CD4-positive, alpha-beta T cell (primary cell): ENCODE measurements at regions not wholly inside any gene's neighbourhood (a gene's known extent, or its start where the extent isn't known, plus 50 kb on each side); places are given as distances from the start of the nearest gene placed in this dataset.

Experiments used
- ATAC-seq: fragments of 200-7000 bp; cut with Tn5 transposase; one replicate; pipeline ENCODE4 v1.10.0; 2022; ENCODE audit warnings: mild to moderate bottlenecking; ENCODE audit not compliant: poor library complexity
- CTCF ChIA-PET: fragments of 350-600 bp; sonication (Branson Sonifier 250); formaldehyde crosslinking; loops from one replicate; lab custom pipeline; 2021; ENCODE audit warnings: antibody characterized with exemption, inconsistent platforms; lab: Charles Lee
- POLR2A ChIA-PET: fragments of 350-600 bp; sonication (Branson Sonifier 250); formaldehyde crosslinking; loops from one replicate; lab custom pipeline; 2021; ENCODE audit warnings: antibody characterized with exemption, inconsistent platforms; lab: Charles Lee
- DNase-seq, 14 experiments: peaks; one replicate each; pipeline ENCODE4 v3.0.0-alpha.2; 2013 to 2020; ENCODE audit warnings: mixed read lengths in 2 of 14
- H3K27ac ChIP-seq, 2 donors: one replicate each; pipeline versions ENCODE4 v1.5.1 to v1.7.0; 2013; ENCODE audit warnings: low read length in 2 of 2, low read depth in 1 of 2, mild to moderate bottlenecking in 1 of 2
- H3K27me3 ChIP-seq, 2 experiments: 1 replicate in 1 of 2; 2 replicates in 1 of 2; pipeline versions ENCODE4 v1.6.1 to v1.7.0; 2013; ENCODE audit warnings: low read length in 2 of 2, control low read depth in 1 of 2, mild to moderate bottlenecking in 1 of 2, moderate library complexity in 1 of 2; ENCODE audit not compliant: insufficient read depth in 2 of 2, control insufficient read depth in 1 of 2
- H3K36me3 ChIP-seq: one replicate; pipeline ENCODE4 v1.6.1; 2013; ENCODE audit warnings: low read length, control low read depth; ENCODE audit not compliant: insufficient read depth
- H3K4me1 ChIP-seq: one replicate; pipeline ENCODE4 v1.6.1; 2013; ENCODE audit warnings: low read length, control low read depth; ENCODE audit not compliant: insufficient read depth
- H3K4me3 ChIP-seq: one replicate; pipeline ENCODE4 v1.5.1; 2013; ENCODE audit warnings: mild to moderate bottlenecking, low read length, moderate library complexity
- H3K9me3 ChIP-seq, 2 experiments: 1 replicate in 1 of 2; 2 replicates in 1 of 2; pipeline versions ENCODE4 v1.6.1 to v1.7.0; 2013; ENCODE audit warnings: low read length in 2 of 2, mild to moderate bottlenecking in 2 of 2, control low read depth in 1 of 2, moderate library complexity in 1 of 2; ENCODE audit not compliant: control insufficient read depth in 1 of 2, insufficient read depth in 1 of 2
- H3K27ac Mint-ChIP-seq: one replicate; pipeline ENCODE4 v1.8.0; 2020; ENCODE audit warnings: mixed read lengths
- H3K27me3 Mint-ChIP-seq: one replicate; pipeline ENCODE4 v1.8.0; 2021; ENCODE audit warnings: mixed read lengths
- H3K36me3 Mint-ChIP-seq: one replicate; pipeline ENCODE4 v1.8.0; 2021; ENCODE audit warnings: low read depth, mixed read lengths
- H3K4me1 Mint-ChIP-seq: one replicate; pipeline ENCODE4 v1.8.0; 2021; ENCODE audit warnings: low read depth, mixed read lengths
- H3K4me3 Mint-ChIP-seq: one replicate; pipeline ENCODE4 v1.8.0; 2020; ENCODE audit warnings: mild to moderate bottlenecking, mixed read lengths
- H3K9me3 Mint-ChIP-seq: one replicate; pipeline ENCODE4 v1.8.0; 2020; ENCODE audit warnings: mixed read lengths
- CTCF ChIP-seq: fragments of 200-600 bp; IDR thresholded peaks from one replicate; pipeline ENCODE4 v1.8.0; 2022; ENCODE audit warnings: antibody characterized with exemption, mild to moderate bottlenecking
- intact Hi-C, 2 experiments: fragments of 100-400 bp; cut with DNase I in 1 of 2; cut with micrococcal nuclease in 1 of 2; formaldehyde crosslinking; loops; one replicate each; pipeline versions ENCODE4 v1.15.1 to v1.9.0; 2023 to 2025; cut with DNase I, micrococcal nuclease

- H3K9me3 Mint-ChIP-seq = peaks cover 2% of the 10 kb centered on the region
- ATAC-seq (no peak), DNase-seq (no peak)
- H3K4me1 Mint-ChIP-seq = no peaks in the 10 kb centered on the region
- no peaks in the 10 kb centered on the region for H3K36me3 Mint-ChIP-seq
- no peak for TF ChIP-seq CTCF
- Histone ChIP-seq H3K27ac (no peak overlapping the region), H3K36me3 (no peaks in the 10 kb centered on the region), H3K4me3 (no peak overlapping the region), H3K4me1 (no peaks in the 10 kb centered on the region), H3K9me3 (peaks cover 4 to 5% of the 10 kb centered on the region in 2 experiments), H3K27me3 (no peaks in the 10 kb centered on the region)
- no peak overlapping the region for H3K27ac Mint-ChIP-seq
- H3K27me3 Mint-ChIP-seq = peaks cover 11% of the 10 kb centered on the region
- H3K4me3 Mint-ChIP-seq = no peak overlapping the region
- intact Hi-C loops = no loop called here
- ChIA-PET CTCF (interaction anchor here (0.5 kb wide), 1 partner anchor 18 kb away, joined by 4 read pairs; no protein-coding TSS in a partner anchor), POLR2A (no interaction called here)
These were observed 286.7 kb upstream of the IL12B start for GRCh38 chr5:159616952-159617351.

GRCh38 chr5:159619826-159620225 is 289.5 kb upstream of the IL12B start:
- no peaks in the 10 kb centered on the region for H3K4me1 Mint-ChIP-seq
- peaks cover 13% of the 10 kb centered on the region for H3K9me3 Mint-ChIP-seq
- CTCF ChIA-PET = no interaction called here
- POLR2A ChIA-PET = no interaction called here
- no peak overlapping the region for H3K27ac ChIP-seq
- H3K36me3 ChIP-seq = no peaks in the 10 kb centered on the region
- no peaks in the 10 kb centered on the region for H3K36me3 Mint-ChIP-seq
- no peak for DNase-seq
- intact Hi-C loops = no loop called here
- ATAC-seq = no peak
- H3K4me3 ChIP-seq = no peak overlapping the region
- TF ChIP-seq CTCF = no peak
- H3K9me3 ChIP-seq = peaks cover 5 to 12% of the 10 kb centered on the region in 2 experiments
- H3K27ac Mint-ChIP-seq = no peak overlapping the region
- no peak overlapping the region for H3K4me3 Mint-ChIP-seq
- H3K4me1 ChIP-seq = no peaks in the 10 kb centered on the region
- H3K27me3 ChIP-seq = no peaks in the 10 kb centered on the region
- peaks cover 17% of the 10 kb centered on the region for H3K27me3 Mint-ChIP-seq

- Histone ChIP-seq H3K4me1 (no peaks in the 10 kb centered on the region), H3K27ac (no peak overlapping the region), H3K9me3 (peaks cover 5 to 12% of the 10 kb centered on the region in 2 experiments), H3K4me3 (no peak overlapping the region), H3K36me3 (no peaks in the 10 kb centered on the region), H3K27me3 (no peaks in the 10 kb centered on the region)
- no peak for DNase-seq
- intact Hi-C loops = no loop called here
- Mint-ChIP-seq H3K9me3 (peaks cover 13% of the 10 kb centered on the region), H3K36me3 (no peaks in the 10 kb centered on the region), H3K4me3 (no peak overlapping the region), H3K27ac (no peak overlapping the region), H3K27me3 (peaks cover 17% of the 10 kb centered on the region), H3K4me1 (no peaks in the 10 kb centered on the region)
- ChIA-PET POLR2A (no interaction called here), CTCF (no interaction called here)
- TF ChIP-seq CTCF = no peak
- no peak for ATAC-seq
These were observed 290.7 kb upstream of the IL12B start for GRCh38 chr5:159620853-159621540.
